Aorta (tissue), 5 donors: ENCODE measurements at regions not wholly inside any gene's neighbourhood (a gene's known extent, or its start where the extent isn't known, plus 50 kb on each side); places are given as distances from the start of the nearest gene placed in this dataset.

Experiments
- ATAC-seq: fragments of 200-7000 bp; cut with Tn5 transposase; one replicate; pipeline ENCODE4 v1.9.1; 2022; ENCODE audit warnings: moderate library complexity; ENCODE audit not compliant: low FRiP score
- DNase-seq, 2 donors: peaks; one replicate each; pipeline ENCODE4 v3.0.0-alpha.2; 2020
- H3K27ac ChIP-seq, 2 donors: one replicate each; pipeline ENCODE4 v1.5.1; 2013; ENCODE audit warnings: low read length in 2 of 2, mild to moderate bottlenecking in 2 of 2, moderate library complexity in 2 of 2, control low read depth in 1 of 2, inconsistent platforms in 1 of 2, low read depth in 1 of 2
- H3K27me3 ChIP-seq, 2 donors: one replicate each; pipeline ENCODE4 v1.6.1; 2013; ENCODE audit warnings: control low read depth in 1 of 2, low read length in 1 of 2, mild to moderate bottlenecking in 1 of 2, moderate library complexity in 1 of 2; ENCODE audit not compliant: insufficient read depth in 2 of 2, control insufficient read depth in 1 of 2
- H3K36me3 ChIP-seq, 2 donors: one replicate each; pipeline ENCODE4 v1.6.1; 2013; ENCODE audit warnings: control low read depth in 1 of 2, low read length in 1 of 2, mild to moderate bottlenecking in 1 of 2; ENCODE audit not compliant: insufficient read depth in 2 of 2, control insufficient read depth in 1 of 2
- H3K4me1 ChIP-seq, 2 donors: one replicate each; pipeline ENCODE4 v1.6.1; 2013; ENCODE audit warnings: low read length in 2 of 2, control low read depth in 1 of 2, mild to moderate bottlenecking in 1 of 2, moderate library complexity in 1 of 2; ENCODE audit not compliant: insufficient read depth in 2 of 2, control insufficient read depth in 1 of 2
- H3K4me3 ChIP-seq, 2 donors: one replicate each; pipeline ENCODE4 v1.5.1; 2013; ENCODE audit warnings: low read length in 2 of 2, control low read depth in 1 of 2, mild to moderate bottlenecking in 1 of 2
- H3K9me3 ChIP-seq: one replicate; pipeline ENCODE4 v1.6.1; 2013; ENCODE audit warnings: mild to moderate bottlenecking, low read length; ENCODE audit not compliant: control insufficient read depth
- WGBS, 2 donors: extraction: QIAGEN DNeasy Blood & Tissue Kit; methylation state at CpG; one replicate each; pipeline ENCODE4 v1.1.7; 2013; 5-methylcytosine and 5-hydroxymethylcytosine counted together
- intact Hi-C, 2 donors: fragments of 100-400 bp; cut with DNase I; formaldehyde crosslinking; loops; one replicate each; pipeline versions ENCODE4 v1.14.2 to v1.15.0; 2022
- donor health status: healthy with polysubstance abuse.
- donor health status: Bipolar disorder and iron deficiency.
- donor health status: DM: no; HTN: no; CAD: no.
- donor health status: DM: no; HTN: no; CAD: no.
- donor health status: DM: yes; HTN: yes; CAD: no.

- intact Hi-C loops = no loop called here
- no peak for DNase-seq
Measured at GRCh38 chr3:160060409-160061027, 71.9 kb downstream of the IL12A start.

DNA sequence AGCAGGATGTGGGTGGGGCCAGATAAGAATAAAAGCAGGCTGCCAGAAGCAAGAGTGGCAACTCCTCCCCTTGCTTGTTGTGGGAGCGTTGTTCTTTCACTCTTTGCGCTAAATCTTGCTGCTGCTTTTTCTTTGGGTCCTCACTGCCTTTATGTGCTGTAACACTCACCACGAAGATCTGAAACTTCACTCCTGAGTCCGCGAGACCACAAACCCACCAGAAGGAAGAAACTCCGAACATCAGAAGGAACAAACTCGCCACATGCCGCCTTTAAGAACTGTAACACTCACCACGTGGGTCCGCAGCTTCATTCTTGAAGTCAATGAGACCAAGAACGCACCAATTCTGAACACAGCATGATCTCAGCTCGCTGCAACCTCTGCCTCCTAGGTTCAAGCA is 72.9 kb downstream of the IL12A start:
- no peak overlapping the region for H3K27ac ChIP-seq
- ATAC-seq = no peak
- no peaks in the 10 kb centered on the region for H3K9me3 ChIP-seq
- H3K27me3 ChIP-seq = no peaks in the 10 kb centered on the region
- DNase-seq = no peak
- 92 to 94% methylated on average over 12 of the region's 12 CpGs for WGBS, 2 donors
- H3K4me1 ChIP-seq = no peaks in the 10 kb centered on the region
- no peaks in the 10 kb centered on the region for H3K36me3 ChIP-seq
- H3K4me3 ChIP-seq = no peak overlapping the region
- intact Hi-C loops = no loop called here

More at GRCh38 chr3:160060409-160061027, 71.9 kb downstream of the IL12A start:
- WGBS, 2 donors = 92 to 94% methylated on average over 25 to 32 of the region's 32 CpGs
- no peak overlapping the region for H3K27ac ChIP-seq
- ATAC-seq = no peak
- H3K27me3 ChIP-seq = no peaks in the 10 kb centered on the region
- H3K36me3 ChIP-seq = no peaks in the 10 kb centered on the region
- no peaks in the 10 kb centered on the region for H3K9me3 ChIP-seq
- no peaks in the 10 kb centered on the region for H3K4me1 ChIP-seq
- H3K4me3 ChIP-seq = no peak overlapping the region

DNA sequence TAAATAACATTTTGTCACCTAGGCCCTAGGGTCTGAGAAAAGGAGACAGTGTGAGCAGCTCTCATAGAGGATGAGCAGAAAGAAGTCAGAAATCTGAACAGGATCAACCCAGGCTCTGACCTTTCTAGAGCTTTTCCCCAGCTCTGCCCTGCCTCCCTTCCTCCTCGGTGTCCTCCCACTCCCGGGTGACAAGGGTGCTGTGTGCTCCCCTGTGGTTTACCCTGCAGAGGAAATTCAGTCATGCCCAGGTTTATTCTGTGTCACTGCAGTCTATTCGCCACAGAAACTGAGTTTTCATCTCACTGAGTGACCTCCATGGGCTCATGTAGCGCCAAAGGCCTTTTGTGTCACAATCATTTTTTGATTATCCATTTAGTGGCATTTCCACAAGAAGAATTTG is 76.6 kb downstream of the IL12A start:
- H3K27me3 ChIP-seq = no peaks in the 10 kb centered on the region
- 85 to 93% methylated on average over 4 of the region's 4 CpGs for WGBS, 2 donors
- no peak overlapping the region for H3K27ac ChIP-seq
- no peaks in the 10 kb centered on the region for H3K9me3 ChIP-seq
- ATAC-seq (no peak), DNase-seq (no peak)
- no peak overlapping the region for H3K4me3 ChIP-seq
- intact Hi-C loops = no loop called here
- H3K4me1 ChIP-seq = no peaks in the 10 kb centered on the region
- H3K36me3 ChIP-seq = no peaks in the 10 kb centered on the region

DNA sequence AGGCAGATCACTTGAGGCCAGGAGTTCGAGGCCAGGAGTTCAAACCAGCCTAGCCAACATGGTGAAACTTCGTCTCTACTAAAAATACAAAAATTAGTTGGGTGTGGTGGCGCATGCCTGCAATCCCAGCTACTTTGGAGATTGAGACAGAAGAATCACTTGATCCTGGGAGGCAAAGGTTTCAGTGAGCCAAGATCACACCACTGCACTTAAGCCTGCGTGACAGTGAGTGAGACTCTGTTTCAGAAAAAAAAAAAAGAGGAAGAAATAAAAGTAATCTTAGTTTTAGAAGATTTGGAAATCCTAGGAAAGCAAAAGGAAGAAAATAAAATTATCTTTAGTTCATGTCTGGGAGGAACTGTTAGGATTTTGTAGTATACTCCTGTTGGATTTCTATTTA is 77.2 kb downstream of the IL12A start:
- DNase-seq (no peak), ATAC-seq (no peak)
- Histone ChIP-seq H3K27me3 (no peaks in the 10 kb centered on the region), H3K4me1 (no peaks in the 10 kb centered on the region), H3K27ac (no peak overlapping the region), H3K36me3 (no peaks in the 10 kb centered on the region), H3K4me3 (no peak overlapping the region), H3K9me3 (no peaks in the 10 kb centered on the region)
- intact Hi-C loops = no loop called here
- 75 to 89% methylated on average over 3 to 4 of the region's 4 CpGs for WGBS, 2 donors

DNA sequence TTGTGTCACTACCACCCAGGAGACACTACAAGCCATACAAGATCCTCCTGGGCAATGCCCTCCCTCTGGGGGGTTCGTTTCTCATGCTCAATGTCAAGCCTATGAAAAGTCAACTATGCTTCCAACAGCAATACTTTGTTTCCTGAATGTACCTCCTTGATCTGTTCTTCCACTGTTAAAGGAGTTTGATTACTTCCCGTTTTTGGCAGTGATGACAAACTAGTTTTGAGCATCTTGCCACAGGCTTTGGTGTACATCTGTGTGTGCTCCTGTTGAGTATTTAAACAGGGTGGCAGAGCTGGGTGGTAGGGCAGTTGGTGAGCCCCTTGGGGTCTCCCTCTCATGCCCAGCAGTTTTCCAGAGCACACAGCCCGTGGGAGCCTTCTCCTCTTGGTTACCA is 81.4 kb downstream of the IL12A start:
- 55 to 62% methylated on average over 3 of the region's 3 CpGs for WGBS, 2 donors
- H3K36me3 ChIP-seq = no peaks in the 10 kb centered on the region
- no peak overlapping the region for H3K4me3 ChIP-seq
- intact Hi-C loops = no loop called here
- no peaks in the 10 kb centered on the region for H3K9me3 ChIP-seq
- H3K27ac ChIP-seq = no peak overlapping the region
- no peaks in the 10 kb centered on the region for H3K27me3 ChIP-seq
- ATAC-seq (no peak), DNase-seq (no peak)
- H3K4me1 ChIP-seq = no peaks in the 10 kb centered on the region

DNA sequence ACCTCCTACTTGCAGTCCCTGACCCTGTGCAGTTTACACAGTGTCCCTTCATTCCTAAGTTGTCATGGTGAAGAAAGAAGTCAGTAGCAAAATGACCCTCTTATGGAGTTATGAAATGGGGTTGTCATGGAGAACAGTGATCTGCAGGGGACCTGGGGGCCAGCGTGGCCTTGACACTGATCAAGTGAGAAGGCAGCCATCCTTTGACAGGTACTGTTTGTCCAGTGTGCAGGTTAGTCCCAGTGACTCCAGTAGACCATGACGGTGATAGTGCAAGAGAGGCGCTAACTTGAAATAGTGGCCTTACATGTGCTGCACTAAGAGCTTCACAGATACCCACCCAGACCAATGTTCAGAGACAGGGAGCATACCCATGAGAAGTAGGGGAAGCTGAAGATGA is 87.9 kb downstream of the IL12A start:
- Histone ChIP-seq H3K27me3 (no peaks in the 10 kb centered on the region), H3K36me3 (no peaks in the 10 kb centered on the region), H3K9me3 (no peaks in the 10 kb centered on the region), H3K4me1 (no peaks in the 10 kb centered on the region), H3K27ac (no peak overlapping the region), H3K4me3 (no peak overlapping the region)
- ATAC-seq (no peak), DNase-seq (no peak)
- intact Hi-C loops = no loop called here
- 90 to 96% methylated on average over 3 of the region's 3 CpGs for WGBS, 2 donors

DNA sequence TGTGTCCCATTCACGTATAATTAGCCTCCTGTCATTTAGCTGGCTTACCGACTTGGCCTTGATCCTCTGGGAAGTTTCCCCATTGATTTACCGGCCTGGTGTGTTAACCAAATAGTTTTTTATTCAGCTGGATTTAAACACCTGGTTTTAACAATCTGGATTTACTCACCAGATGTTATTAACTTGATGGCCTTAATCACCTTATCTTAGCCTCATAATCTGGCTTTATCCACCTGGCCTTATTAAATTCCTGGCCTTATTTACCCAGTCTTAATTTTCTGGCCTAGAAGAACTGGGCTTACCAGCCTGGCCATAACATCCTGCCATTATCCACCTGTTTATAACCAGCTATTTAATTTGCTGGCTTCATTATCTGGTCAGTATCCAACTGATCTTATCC is 89.9 kb downstream of the IL12A start:
- no peak overlapping the region for H3K4me3 ChIP-seq
- H3K9me3 ChIP-seq = no peaks in the 10 kb centered on the region
- intact Hi-C loops = no loop called here
- 86 to 89% methylated on average over 3 of the region's 3 CpGs for WGBS, 2 donors
- no peaks in the 10 kb centered on the region for H3K4me1 ChIP-seq
- no peaks in the 10 kb centered on the region for H3K27me3 ChIP-seq
- no peak for DNase-seq
- ATAC-seq = no peak
- H3K36me3 ChIP-seq = no peaks in the 10 kb centered on the region
- no peak overlapping the region for H3K27ac ChIP-seq

DNA sequence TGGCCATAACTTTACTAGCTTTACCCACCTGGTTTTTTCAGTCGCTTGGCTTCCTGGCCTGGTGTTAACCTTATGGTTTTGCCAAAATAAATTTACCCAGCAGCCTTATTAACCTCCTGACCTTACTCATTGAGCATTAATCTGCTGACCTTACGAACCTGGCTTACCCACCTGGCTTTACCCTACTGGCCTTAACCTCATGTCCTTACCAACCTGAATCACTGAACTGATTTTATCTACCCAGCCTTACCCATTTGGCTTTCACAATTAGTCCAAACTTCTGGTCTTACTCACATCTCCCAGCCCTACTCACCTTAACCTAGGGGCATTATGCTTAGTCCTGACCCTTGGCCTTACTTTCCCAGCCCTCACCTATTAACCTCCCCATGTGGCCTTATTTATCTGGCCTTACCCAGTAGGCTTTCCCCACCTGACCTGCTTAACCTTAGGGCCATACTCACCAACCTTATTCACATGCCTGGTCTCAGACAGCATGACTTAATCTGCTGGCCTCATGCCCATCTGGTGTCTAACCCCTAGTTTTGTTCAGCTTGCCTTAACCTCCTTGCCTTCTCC is 93.4 kb downstream of the IL12A start:
- H3K4me1 ChIP-seq = no peaks in the 10 kb centered on the region
- no peak overlapping the region for H3K4me3 ChIP-seq
- H3K9me3 ChIP-seq = no peaks in the 10 kb centered on the region
- intact Hi-C loops = no loop called here
- 92 to 95% methylated on average over 2 of the region's 2 CpGs for WGBS, 2 donors
- ATAC-seq = no peak
- no peak for DNase-seq
- no peak overlapping the region for H3K27ac ChIP-seq
- H3K27me3 ChIP-seq = no peaks in the 10 kb centered on the region
- no peaks in the 10 kb centered on the region for H3K36me3 ChIP-seq

- H3K27me3 ChIP-seq = no peaks in the 10 kb centered on the region
- no peaks in the 10 kb centered on the region for H3K4me1 ChIP-seq
- no peak overlapping the region for H3K4me3 ChIP-seq
- no peaks in the 10 kb centered on the region for H3K9me3 ChIP-seq
- WGBS, 2 donors = 86 to 96% methylated on average over 1 of the region's 1 CpG
- intact Hi-C loops = no loop called here
- no peaks in the 10 kb centered on the region for H3K36me3 ChIP-seq
- no peak overlapping the region for H3K27ac ChIP-seq
- DNase-seq (no peak), ATAC-seq (no peak)
Measured at GRCh38 chr3:160084998-160085397, 96.4 kb downstream of the IL12A start.
